ENCODE measurements at regions not wholly inside any gene's neighbourhood (a gene's known extent, or its start where the extent isn't known, plus 50 kb on each side); places are given as distances from the start of the nearest gene placed in this dataset.

DNA sequence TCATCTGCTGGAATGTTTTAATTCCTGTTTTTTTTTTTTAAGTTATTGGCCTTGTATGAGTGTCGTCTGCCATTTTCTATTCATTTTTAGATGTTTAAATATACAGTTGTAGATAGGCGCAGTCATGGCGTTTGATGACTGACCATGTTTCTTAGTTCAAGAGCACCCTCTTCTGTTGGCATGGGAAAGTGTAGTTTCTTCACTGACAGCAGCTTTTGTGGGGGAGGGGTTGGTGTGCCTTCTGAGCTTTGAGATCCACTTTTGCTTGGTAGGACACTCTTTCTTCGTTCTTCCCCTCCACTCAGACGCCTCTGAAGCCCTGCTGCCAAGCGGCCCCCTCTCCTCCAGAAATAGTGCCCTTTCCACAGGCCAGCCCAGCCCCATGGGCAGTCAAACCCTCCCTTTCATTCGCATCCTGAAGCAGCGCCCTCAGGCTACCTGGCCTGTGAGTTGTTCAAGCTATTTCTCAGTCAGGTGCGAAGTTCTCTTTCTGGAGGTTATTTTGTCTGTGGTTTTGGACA is 492.0 kb downstream of the TNS1 start:
- Histone ChIP-seq H3K27ac (peak overlapping the region in 1 of 2 donors; percentile 34), H3K9me3 (no peaks in the 10 kb centered on the region), H3K4me1 (peaks cover 29% of the 10 kb centered on the region), H3K36me3 (ENCODE audit: low read depth, missing control alignments) (no peaks in the 10 kb centered on the region), H3K4me3 (no peak overlapping the region), H3K27me3 (no peaks in the 10 kb centered on the region)
- WGBS, 2 donors = 39 to 51% methylated on average over 7 to 9 of the region's 9 CpGs
- TF ChIP-seq POLR2A (IDR thresholded peaks at IDR 0.05) = no peak
- peak; percentile 56 to 80 (median 63) for TF ChIP-seq CTCF (IDR thresholded peaks at IDR 0.05)
- intact Hi-C loops (cut with DNase I; ENCODE audit: low total_unique reads) = loop anchor here (5.0 kb wide), 1 partner anchor 824 kb away; no protein-coding TSS in a partner anchor
- DNase-seq = peak; percentile 87

GRCh38 chr2:217505303-217505702 is 497.5 kb downstream of the TNS1 start:
- intact Hi-C loops (cut with DNase I; ENCODE audit: low total_unique reads) = no loop called here
- WGBS, 2 donors = 89 to 100% methylated on average over 1 of the region's 1 CpG
- Histone ChIP-seq H3K27ac (no peak overlapping the region), H3K9me3 (no peaks in the 10 kb centered on the region), H3K4me3 (no peak overlapping the region), H3K4me1 (no peaks in the 10 kb centered on the region), H3K36me3 (ENCODE audit: low read depth, missing control alignments) (no peaks in the 10 kb centered on the region), H3K27me3 (no peaks in the 10 kb centered on the region)
- DNase-seq = no peak
- TF ChIP-seq POLR2A (IDR thresholded peaks at IDR 0.05) = no peak
- TF ChIP-seq CTCF (IDR thresholded peaks at IDR 0.05) = no peak

- no peaks in the 10 kb centered on the region for H3K9me3 ChIP-seq
- WGBS, 2 donors = 81 to 88% methylated on average over 2 of the region's 2 CpGs
- no peaks in the 10 kb centered on the region for H3K36me3 ChIP-seq (ENCODE audit: low read depth, missing control alignments)
- H3K4me3 ChIP-seq = no peak overlapping the region
- TF ChIP-seq CTCF (IDR thresholded peaks at IDR 0.05) = no peak
- TF ChIP-seq POLR2A (IDR thresholded peaks at IDR 0.05) = no peak
- intact Hi-C loops (cut with DNase I; ENCODE audit: low total_unique reads) = no loop called here
- no peaks in the 10 kb centered on the region for H3K27me3 ChIP-seq
- no peak overlapping the region for H3K27ac ChIP-seq
- no peak for DNase-seq
- H3K4me1 ChIP-seq = no peaks in the 10 kb centered on the region
Measured at GRCh38 chr2:217501887-217502286, 500.9 kb downstream of the TNS1 start.

- Histone ChIP-seq H3K4me1 (no peaks in the 10 kb centered on the region), H3K4me3 (no peak overlapping the region), H3K36me3 (ENCODE audit: low read depth, missing control alignments) (no peaks in the 10 kb centered on the region), H3K27me3 (no peaks in the 10 kb centered on the region), H3K27ac (no peak overlapping the region), H3K9me3 (no peaks in the 10 kb centered on the region)
- WGBS, 2 donors = 50 to 52% methylated on average over 3 of the region's 3 CpGs
- intact Hi-C loops (cut with DNase I; ENCODE audit: low total_unique reads) = no loop called here
- TF ChIP-seq CTCF (IDR thresholded peaks at IDR 0.05) = no peak
- no peak for TF ChIP-seq POLR2A (IDR thresholded peaks at IDR 0.05)
- no peak for DNase-seq
Measured at GRCh38 chr2:217497843-217498377, 504.9 kb downstream of the TNS1 start.

DNA sequence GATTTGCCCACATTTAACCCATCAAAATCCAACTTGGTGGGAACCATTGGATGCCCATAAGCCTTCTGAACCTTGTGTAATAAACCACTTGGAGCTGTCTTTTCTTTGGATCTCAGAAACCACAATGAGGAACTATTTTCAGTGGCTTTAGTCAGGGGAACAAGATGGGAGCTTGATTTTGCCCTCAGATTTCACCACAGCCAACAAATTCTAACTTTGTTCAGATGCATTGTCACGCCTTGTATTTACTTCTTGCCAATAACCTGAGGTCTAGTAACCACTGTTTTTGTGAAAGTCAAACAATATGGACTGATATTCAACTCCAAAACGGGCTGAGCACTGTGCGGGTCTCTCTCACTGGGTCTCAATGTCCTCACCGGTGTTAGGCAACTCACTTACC is 508.2 kb downstream of the TNS1 start:
- 93 to 96% methylated on average over 4 of the region's 4 CpGs for WGBS, 2 donors
- no peak for DNase-seq
- H3K27ac ChIP-seq = no peak overlapping the region
- no peaks in the 10 kb centered on the region for H3K36me3 ChIP-seq (ENCODE audit: low read depth, missing control alignments)
- H3K9me3 ChIP-seq = no peaks in the 10 kb centered on the region
- H3K4me3 ChIP-seq = no peak overlapping the region
- H3K4me1 ChIP-seq = no peaks in the 10 kb centered on the region
- no peaks in the 10 kb centered on the region for H3K27me3 ChIP-seq
- intact Hi-C loops (cut with DNase I; ENCODE audit: low total_unique reads) = no loop called here
- TF ChIP-seq POLR2A (IDR thresholded peaks at IDR 0.05) (no peak), CTCF (IDR thresholded peaks at IDR 0.05) (no peak)

Measured in testis (tissue), 2 donors.